ENCODE measurements at regions not wholly inside any gene's neighbourhood (a gene's known extent, or its start where the extent isn't known, plus 50 kb on each side); places are given as distances from the start of the nearest gene placed in this dataset.

DNA sequence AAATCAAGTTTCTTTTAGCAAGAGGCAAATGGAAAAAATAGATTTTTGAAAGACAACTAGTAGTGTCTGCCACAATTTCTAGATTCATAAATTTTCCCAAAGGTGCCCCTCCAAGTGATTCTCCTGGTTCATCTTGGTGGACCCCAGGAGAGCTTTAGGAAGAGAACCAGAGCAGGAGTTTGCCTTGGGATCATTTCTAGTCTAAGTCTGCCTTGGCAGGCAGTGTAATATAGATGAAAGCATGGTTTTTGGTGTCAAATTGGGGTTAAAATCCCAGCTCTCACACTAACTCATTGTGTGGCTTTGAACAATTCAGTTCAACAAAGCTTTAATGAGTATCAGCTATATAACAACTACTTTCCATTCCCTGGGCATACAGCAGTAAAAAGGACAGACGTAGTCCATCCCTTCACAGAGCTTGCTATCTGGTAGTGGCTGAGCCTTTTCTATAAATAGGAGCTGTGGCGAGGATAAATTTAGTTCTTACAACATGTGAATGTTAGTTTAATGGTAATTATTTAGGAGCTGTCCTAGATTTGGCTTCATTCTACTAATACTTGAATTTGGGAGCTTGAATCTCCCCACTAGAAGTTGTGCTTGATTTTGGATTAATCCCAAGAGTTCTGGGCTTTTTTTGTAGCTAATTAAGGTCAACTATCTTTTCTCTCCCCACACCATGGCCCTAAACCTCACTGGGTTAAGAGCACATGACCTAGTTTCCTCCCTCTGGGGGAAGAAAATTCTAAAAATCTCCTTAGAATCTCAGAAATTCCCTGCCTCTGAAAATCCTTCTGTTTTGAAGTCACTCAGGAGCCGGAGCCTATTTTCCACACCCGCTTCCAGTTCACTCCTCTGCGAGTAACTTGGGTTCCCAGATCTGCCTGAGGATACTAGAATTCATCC lies 197.8 kb downstream of the PCSK1 start:
- Histone ChIP-seq H3K27ac (ENCODE audit: low read depth, low read length) (no peak overlapping the region), H3K27me3 (replicated peaks in 1 of 4; ENCODE audit: control insufficient read depth in 3 of 4, extremely low read depth in 1 of 4, insufficient read depth in 3 of 4, low read length in 3 of 4) (no peaks in the 10 kb centered on the region), H3K23ac (ENCODE audit: insufficient read length) (no peak overlapping the region), H2BK5ac (ENCODE audit: low read depth, low read length) (no peak overlapping the region), H3K9me3 (ENCODE audit: insufficient read depth in 2 of 2, low read depth in 1 of 2, low read length in 1 of 2) (no peaks in the 10 kb centered on the region), H3K36me3 (ENCODE audit: control insufficient read depth in 2 of 4, insufficient read depth in 4 of 4, low read length in 3 of 4) (no peaks in the 10 kb centered on the region), H2AK5ac (ENCODE audit: low read depth, low read length) (no peak overlapping the region), H3K4me2 (ENCODE audit: insufficient read depth in 1 of 2, low read depth in 2 of 2, low read length in 2 of 2) (no peak overlapping the region), H3K9ac (replicated peaks in 1 of 4; ENCODE audit: extremely low read depth in 1 of 4, low read depth in 3 of 4, low read length in 3 of 4) (no peak overlapping the region), H3K56ac (replicated peaks; ENCODE audit: insufficient read length, low read depth, low read length) (no peak overlapping the region), H4K20me1 (replicated peaks in 1 of 2; ENCODE audit: control insufficient read depth in 1 of 2, insufficient read depth in 2 of 2, low read length in 2 of 2) (no peaks in the 10 kb centered on the region), H4K91ac (replicated peaks; ENCODE audit: insufficient read length, low read length) (no peak overlapping the region), H2AFZ (ENCODE audit: low read length) (no peak overlapping the region), H3K79me1 (ENCODE audit: low read depth, low read length) (no peaks in the 10 kb centered on the region), H2BK120ac (replicated peaks; ENCODE audit: low read depth, low read length) (no peak overlapping the region), H3K18ac (ENCODE audit: extremely low read depth, low read length) (no peak overlapping the region), H4K5ac (ENCODE audit: insufficient read length, low read depth, low read length) (no peak overlapping the region), H3K4me1 (replicated peaks in 1 of 4; ENCODE audit: control insufficient read depth in 3 of 4, insufficient read depth in 4 of 4, low read length in 3 of 4) (no peaks in the 10 kb centered on the region), H2BK15ac (ENCODE audit: low read length) (no peak overlapping the region), H2BK20ac (ENCODE audit: low read length) (no peak overlapping the region), H3K14ac (ENCODE audit: insufficient read length) (no peak overlapping the region), H3K23me2 (ENCODE audit: low read depth, low read length) (no peaks in the 10 kb centered on the region), H2BK12ac (ENCODE audit: low read depth, low read length) (no peak overlapping the region), H3K4me3 (ENCODE audit: extremely low read depth in 1 of 4, insufficient read depth in 2 of 4, low read depth in 3 of 4, low read length in 4 of 4) (no peak overlapping the region), H3K4ac (replicated peaks; ENCODE audit: insufficient read length, low read depth, low read length) (no peak overlapping the region), H3K79me2 (ENCODE audit: control insufficient read depth in 1 of 2, insufficient read depth in 2 of 2, low read length in 2 of 2) (no peaks in the 10 kb centered on the region), H4K8ac (ENCODE audit: extremely low read depth, insufficient read depth, low read length) (no peak overlapping the region)
- TF ChIP-seq CREB1 (IDR thresholded peaks at IDR 0.05) (no peak), GABPA (IDR thresholded peaks at IDR 0.05; ENCODE audit: borderline replicate concordance, insufficient read depth, low read length) (no peak), BCL11A (IDR thresholded peaks at IDR 0.05; ENCODE audit: low read depth in 2 of 2, low read length in 2 of 2) (no peak), POLR2AphosphoS5 (IDR thresholded peaks at IDR 0.05; ENCODE audit: low read depth, low read length) (no peak), SP1 (IDR thresholded peaks at IDR 0.05; ENCODE audit: low read depth, low read length) (no peak), MAFK (IDR thresholded peaks at IDR 0.05; ENCODE audit: low read depth, low read length) (no peak)
- TF ChIP-seq, protein P1, sequence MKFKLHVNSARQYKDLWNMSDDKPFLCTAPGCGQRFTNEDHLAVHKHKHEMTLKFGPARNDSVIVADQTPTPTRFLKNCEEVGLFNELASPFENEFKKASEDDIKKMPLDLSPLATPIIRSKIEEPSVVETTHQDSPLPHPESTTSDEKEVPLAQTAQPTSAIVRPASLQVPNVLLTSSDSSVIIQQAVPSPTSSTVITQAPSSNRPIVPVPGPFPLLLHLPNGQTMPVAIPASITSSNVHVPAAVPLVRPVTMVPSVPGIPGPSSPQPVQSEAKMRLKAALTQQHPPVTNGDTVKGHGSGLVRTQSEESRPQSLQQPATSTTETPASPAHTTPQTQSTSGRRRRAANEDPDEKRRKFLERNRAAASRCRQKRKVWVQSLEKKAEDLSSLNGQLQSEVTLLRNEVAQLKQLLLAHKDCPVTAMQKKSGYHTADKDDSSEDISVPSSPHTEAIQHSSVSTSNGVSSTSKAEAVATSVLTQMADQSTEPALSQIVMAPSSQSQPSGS (IDR thresholded peaks at IDR 0.05; ENCODE audit: low read length) = no peak
- POLR2A ChIA-PET (ENCODE audit: partially characterized antibody) = interaction anchor here (0.6 kb wide), 1 partner anchor 846 kb away, joined by 4 read pairs; no protein-coding TSS in a partner anchor
- DNase-seq (ENCODE audit: low read depth in 1 of 2, low spot score in 2 of 2) = no peak
- 90% methylated on average over 5 of the region's 5 CpGs; no CpG with 5 or more reads in 1 of the 2 experiments for WGBS, 2 experiments (ENCODE audit: extremely low coverage in 1 of 2, insufficient coverage in 1 of 2, insufficient read length in 1 of 2, insufficient replicate concordance in 2 of 2, low coverage in 1 of 2, low lambda C conversion rate in 2 of 2, missing lambda C conversion rate in 1 of 2)
- CTCF ChIA-PET (ENCODE audit: partially characterized antibody) = interaction anchor here (1.1 to 1.3 kb wide), 2 partner anchors 15 kb away, joined by 3 to 5 read pairs; no protein-coding TSS in a partner anchor
- no peak for FAIRE-seq

Data from H1 (cell line).